AG20443 (cell line): ENCODE measurements at regions not wholly inside any gene's neighbourhood (a gene's known extent, or its start where the extent isn't known, plus 50 kb on each side); places are given as distances from the start of the nearest gene placed in this dataset.
"Not testable (repeated sequence)": the region's sequence is repeated elsewhere in the genome, so short reads cannot be mapped to it uniquely, and the experiment has no call there.

Source experiments
- DNase-seq: peaks from one replicate; pipeline ENCODE4 v3.0.0; 2012; ENCODE audit warnings: low spot score, mixed read lengths

GRCh38 chr3:145176907-145177306, 984.1 kb downstream of the PLOD2 start:
- DNase-seq = no peak

GRCh38 chr3:145177828-145178227, 983.2 kb downstream of the PLOD2 start:
- DNase-seq = no peak

- DNase-seq = no peak
Observed at GRCh38 chr3:145182196-145182911, 978.6 kb downstream of the PLOD2 start.

GRCh38 chr3:145183261-145183660, 977.7 kb downstream of the PLOD2 start:
- no peak for DNase-seq

- no peak for DNase-seq
Observed at GRCh38 chr3:145188079-145188770, 972.8 kb downstream of the PLOD2 start.

GRCh38 chr3:145190138-145190537, 970.8 kb downstream of the PLOD2 start:
- DNase-seq = no peak

GRCh38 chr3:145190761-145191160, 970.2 kb downstream of the PLOD2 start:
- no peak for DNase-seq

- DNase-seq = no peak
Observed at GRCh38 chr3:145191543-145191942, 969.4 kb downstream of the PLOD2 start.

- DNase-seq = no peak
Observed at GRCh38 chr3:145197051-145197820, 963.7 kb downstream of the PLOD2 start.

GRCh38 chr3:145197821-145198220, 963.2 kb downstream of the PLOD2 start:
- no peak for DNase-seq

GRCh38 chr3:145209561-145209960, 951.4 kb downstream of the PLOD2 start:
- DNase-seq = no peak

GRCh38 chr3:145219355-145220235, 941.4 kb downstream of the PLOD2 start:
- DNase-seq = no peak

GRCh38 chr3:145224886-145225285, 936.1 kb downstream of the PLOD2 start:
- no peak for DNase-seq

GRCh38 chr3:145243875-145244274, 917.1 kb downstream of the PLOD2 start:
- DNase-seq = peak; percentile 20

GRCh38 chr3:145244327-145244726, 916.7 kb downstream of the PLOD2 start:
- DNase-seq = no peak

GRCh38 chr3:145246291-145246690, 914.7 kb downstream of the PLOD2 start:
- DNase-seq = no peak

GRCh38 chr3:145248928-145249327, 912.1 kb downstream of the PLOD2 start:
- no peak for DNase-seq

- DNase-seq = no peak
Observed at GRCh38 chr3:145251311-145251710, 909.7 kb downstream of the PLOD2 start.

GRCh38 chr3:145257967-145258366, 903.0 kb downstream of the PLOD2 start:
- not testable (repeated sequence) for DNase-seq

GRCh38 chr3:145259166-145259880, 901.7 kb downstream of the PLOD2 start:
- DNase-seq = no peak

GRCh38 chr3:145263458-145263857, 897.5 kb downstream of the PLOD2 start:
- DNase-seq = not testable (repeated sequence)
